ENCODE measurements at regions not wholly inside any gene's neighbourhood (a gene's known extent, or its start where the extent isn't known, plus 50 kb on each side); places are given as distances from the start of the nearest gene placed in this dataset.

DNA sequence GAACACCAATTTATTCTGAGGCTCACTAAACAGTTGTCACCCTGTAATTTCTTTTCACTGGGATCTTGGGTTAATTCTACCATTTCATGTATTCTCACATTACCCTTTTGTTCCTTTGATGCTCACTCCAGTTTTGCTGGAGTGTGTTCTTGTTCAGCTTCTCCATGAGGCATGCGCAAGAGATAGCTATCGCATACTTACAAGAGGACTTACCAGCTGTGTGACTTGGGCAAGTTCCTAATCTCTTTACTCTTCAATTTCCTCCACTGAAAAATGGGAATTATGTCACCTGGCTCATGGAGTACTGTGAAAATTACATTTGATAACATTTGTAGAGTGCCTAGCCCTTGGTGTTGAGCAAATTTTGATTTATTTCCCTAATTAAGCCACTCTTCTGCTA, 56.5 kb upstream of the JDP2 start:
- TF ChIP-seq CTCF (IDR thresholded peaks at IDR 0.05; ENCODE audit: low read depth, low read length, poor library complexity, severe bottlenecking) (no peak), EZH2phosphoT487 (IDR thresholded peaks at IDR 0.05; ENCODE audit: borderline replicate concordance, low read length) (no peak)
